Smooth muscle cell (in vitro differentiated cells): ENCODE measurements at regions not wholly inside any gene's neighbourhood (a gene's known extent, or its start where the extent isn't known, plus 50 kb on each side); places are given as distances from the start of the nearest gene placed in this dataset.

ENCODE experiments used
- DNase-seq: peaks from one replicate; lab custom pipeline; 2025; ENCODE audit not compliant: unreplicated experiment; lab: John Stamatoyannopoulos, UW
- H2AFZ ChIP-seq: fragments of 200-600 bp; sonication (generic); 2 replicates; pipeline ENCODE4 v1.6.0; 2016; ENCODE audit warnings: antibody characterized with exemption, low read depth, mild to moderate bottlenecking
- H3F3A ChIP-seq: fragments of 200-600 bp; sonication (generic); 2 replicates; pipeline ENCODE4 v1.6.0; 2017; ENCODE audit warnings: antibody characterized with exemption, low read depth
- H3K27ac ChIP-seq: fragments of 200-600 bp; sonication (generic); 2 replicates; pipeline ENCODE4 v1.5.1; 2016; ENCODE audit warnings: low read depth, mild to moderate bottlenecking
- H3K27me3 ChIP-seq: fragments of 200-600 bp; sonication (generic); 2 replicates; pipeline ENCODE4 v1.6.1; 2016; ENCODE audit warnings: low read depth, mild to moderate bottlenecking
- H3K36me3 ChIP-seq: fragments of 200-600 bp; sonication (generic); 2 replicates; pipeline ENCODE4 v1.5.1; 2016; ENCODE audit warnings: low read depth
- H3K4me1 ChIP-seq: fragments of 200-600 bp; sonication (generic); 2 replicates; pipeline ENCODE4 v1.5.1; 2016; ENCODE audit warnings: low read depth
- H3K4me2 ChIP-seq: fragments of 200-600 bp; sonication (generic); 2 replicates; pipeline ENCODE4 v1.6.0; 2016; ENCODE audit warnings: mild to moderate bottlenecking
- H3K4me3 ChIP-seq: fragments of 200-600 bp; sonication (generic); 2 replicates; pipeline ENCODE4 v1.5.1; 2016; ENCODE audit warnings: mild to moderate bottlenecking
- H3K79me2 ChIP-seq: fragments of 200-600 bp; sonication (generic); 2 replicates; pipeline ENCODE4 v1.6.0; 2016; ENCODE audit warnings: low read depth, mild to moderate bottlenecking
- H3K9ac ChIP-seq: fragments of 200-600 bp; sonication (generic); 2 replicates; pipeline ENCODE4 v1.6.0; 2016; ENCODE audit warnings: low read depth
- H3K9me3 ChIP-seq: fragments of 200-600 bp; sonication (generic); replicated peaks from 2 replicates; pipeline ENCODE4 v1.5.1; 2016; ENCODE audit warnings: low read depth
- H4K20me1 ChIP-seq: fragments of 200-600 bp; sonication (generic); 2 replicates; pipeline ENCODE4 v1.6.0; 2016; ENCODE audit warnings: low read depth
- CTCF ChIP-seq: fragments of 200-600 bp; sonication (generic); IDR thresholded peaks from 2 replicates; pipeline ENCODE4 v1.5.1; 2017; ENCODE audit warnings: borderline replicate concordance, mild to moderate bottlenecking, antibody characterized with exemption; ENCODE audit not compliant: insufficient read depth, poor library complexity, severe bottlenecking
- WGBS: methylation state at CpG from one replicate; pipeline ENCODE4 v1.1.7; 2016; ENCODE audit warnings: low lambda C conversion rate; 5-methylcytosine and 5-hydroxymethylcytosine counted together

- Histone ChIP-seq H3K36me3 (no peaks in the 10 kb centered on the region), H3K4me2 (no peak overlapping the region), H3K4me1 (no peaks in the 10 kb centered on the region), H3K27me3 (no peaks in the 10 kb centered on the region), H3F3A (no peaks in the 10 kb centered on the region), H2AFZ (no peak overlapping the region), H3K9ac (no peak overlapping the region), H3K9me3 (no peaks in the 10 kb centered on the region), H4K20me1 (no peaks in the 10 kb centered on the region), H3K4me3 (no peak overlapping the region), H3K27ac (no peak overlapping the region), H3K79me2 (no peaks in the 10 kb centered on the region)
- TF ChIP-seq CTCF: no peak
- DNase-seq: no peak
- WGBS: 87% methylated on average over 1 of the region's 1 CpG
Measured at GRCh38 chrX:150258176-150258425, 105.0 kb upstream of the MAMLD1 start.

- Histone ChIP-seq H3K79me2 (no peaks in the 10 kb centered on the region), H3K9ac (no peak overlapping the region), H3K4me3 (no peak overlapping the region), H3K4me1 (no peaks in the 10 kb centered on the region), H3K9me3 (no peaks in the 10 kb centered on the region), H3K27me3 (no peaks in the 10 kb centered on the region), H2AFZ (no peak overlapping the region), H3K27ac (no peak overlapping the region), H3K4me2 (no peak overlapping the region), H3K36me3 (no peaks in the 10 kb centered on the region), H3F3A (no peaks in the 10 kb centered on the region), H4K20me1 (no peaks in the 10 kb centered on the region)
- WGBS: 71% methylated on average over 11 of the region's 11 CpGs
- DNase-seq: no peak
- no peak for TF ChIP-seq CTCF
Measured at GRCh38 chrX:150258463-150259430, 104.4 kb upstream of the MAMLD1 start.

GRCh38 chrX:150262456-150262855 is 100.7 kb upstream of the MAMLD1 start:
- Histone ChIP-seq H3K27me3 (no peaks in the 10 kb centered on the region), H2AFZ (no peak overlapping the region), H3K9ac (no peak overlapping the region), H3K36me3 (no peaks in the 10 kb centered on the region), H3F3A (no peaks in the 10 kb centered on the region), H3K4me3 (no peak overlapping the region), H3K9me3 (no peaks in the 10 kb centered on the region), H3K79me2 (no peaks in the 10 kb centered on the region), H3K27ac (no peak overlapping the region), H4K20me1 (no peaks in the 10 kb centered on the region), H3K4me1 (no peaks in the 10 kb centered on the region), H3K4me2 (no peak overlapping the region)
- 57% methylated on average over 3 of the region's 3 CpGs for WGBS
- no peak for DNase-seq
- no peak for TF ChIP-seq CTCF

GRCh38 chrX:150268839-150269355 is 94.2 kb upstream of the MAMLD1 start:
- no peaks in the 10 kb centered on the region for H3K27me3 ChIP-seq
- WGBS: 60% methylated on average over 2 of the region's 2 CpGs
- H3K27ac ChIP-seq: no peak overlapping the region
- H3K4me2 ChIP-seq: no peak overlapping the region
- H3K79me2 ChIP-seq: no peaks in the 10 kb centered on the region
- no peaks in the 10 kb centered on the region for H3K9me3 ChIP-seq
- no peak overlapping the region for H2AFZ ChIP-seq
- H3K36me3 ChIP-seq: no peaks in the 10 kb centered on the region
- no peak overlapping the region for H3K4me3 ChIP-seq
- TF ChIP-seq CTCF: no peak
- H3F3A ChIP-seq: no peaks in the 10 kb centered on the region
- DNase-seq: no peak
- no peak overlapping the region for H3K9ac ChIP-seq
- H3K4me1 ChIP-seq: no peaks in the 10 kb centered on the region
- H4K20me1 ChIP-seq: no peaks in the 10 kb centered on the region
